SJCRH30 (cell line): ENCODE measurements at regions not wholly inside any gene's neighbourhood (a gene's known extent, or its start where the extent isn't known, plus 50 kb on each side); places are given as distances from the start of the nearest gene placed in this dataset.

Experiments used
- DNase-seq, 2 experiments: peaks; one replicate each; pipeline ENCODE4 v3.0.0-alpha.2; 2015 to 2020
- H3K27ac ChIP-seq: fragments of 250-450 bp; sonication (Bioruptor Pico); 2 replicates; pipeline ENCODE4 v1.5.1; 2020; ENCODE audit warnings: mild to moderate bottlenecking, moderate library complexity
- H3K27me3 ChIP-seq: fragments of 250-450 bp; sonication (Bioruptor Pico); 2 replicates; pipeline ENCODE4 v1.5.1; 2020; ENCODE audit warnings: mild to moderate bottlenecking, moderate library complexity
- H3K36me3 ChIP-seq: fragments of 250-450 bp; sonication (Bioruptor Pico); 2 replicates; pipeline ENCODE4 v1.5.1; 2020; ENCODE audit warnings: mild to moderate bottlenecking, moderate library complexity
- H3K4me1 ChIP-seq: fragments of 250-450 bp; sonication (Bioruptor Pico); 2 replicates; pipeline ENCODE4 v1.5.1; 2020; ENCODE audit warnings: mild to moderate bottlenecking, moderate library complexity
- H3K4me3 ChIP-seq: fragments of 250-450 bp; sonication (Bioruptor Pico); 2 replicates; pipeline ENCODE4 v1.5.1; 2020; ENCODE audit warnings: mild to moderate bottlenecking, moderate library complexity
- H3K9me3 ChIP-seq: fragments of 250-450 bp; sonication (Bioruptor Pico); replicated peaks from 2 replicates; pipeline ENCODE4 v1.5.1; 2020; ENCODE audit warnings: mild to moderate bottlenecking, moderate library complexity

DNA sequence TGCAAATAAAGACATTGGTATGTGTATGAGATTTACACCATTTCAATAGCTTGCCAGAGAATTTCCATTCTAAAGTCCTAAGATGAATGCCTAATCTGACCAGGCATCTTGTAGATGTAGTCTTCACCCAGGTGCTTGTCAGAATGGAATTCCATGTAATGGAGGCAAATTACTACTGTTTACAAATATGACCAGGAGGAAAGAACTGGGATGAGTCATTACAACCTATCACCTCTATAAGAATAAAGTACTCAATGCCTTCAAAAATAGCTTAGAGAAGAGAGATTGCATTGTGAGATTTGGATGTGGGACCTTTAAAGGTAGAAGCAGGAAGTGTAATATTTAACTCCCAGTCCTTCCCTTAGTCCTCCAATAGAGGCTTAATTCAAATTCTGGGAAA, 507.0 kb upstream of the PTGER4 start:
- Histone ChIP-seq H3K4me3 (no peak overlapping the region), H3K9me3 (0 out of 2 replicates have a peak, but pooled peaks cover 3% of the 10 kb centered on the region), H3K4me1 (no peaks in the 10 kb centered on the region), H3K36me3 (no peaks in the 10 kb centered on the region), H3K27me3 (no peaks in the 10 kb centered on the region), H3K27ac (no peak overlapping the region)
- DNase-seq = no peak

DNA sequence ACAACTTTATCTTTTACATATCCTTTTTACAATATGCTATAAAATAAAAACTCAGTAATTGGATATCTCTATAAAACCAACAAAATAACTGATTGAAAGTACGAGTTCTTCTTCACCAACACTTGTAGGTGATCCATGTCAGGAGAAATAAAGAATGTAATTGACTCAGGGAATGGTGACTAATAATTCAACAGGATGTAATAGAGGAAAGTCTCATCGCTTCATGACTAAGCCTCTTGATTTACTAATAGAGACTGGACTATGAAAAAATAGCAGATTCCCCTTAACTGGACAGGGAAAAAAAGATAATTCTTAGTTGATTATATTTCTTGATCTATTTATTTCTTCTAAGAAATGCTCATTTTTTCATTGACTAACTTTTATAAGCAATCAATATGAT, 507.7 kb upstream of the PTGER4 start:
- DNase-seq = no peak
- Histone ChIP-seq H3K27ac (no peak overlapping the region), H3K27me3 (no peaks in the 10 kb centered on the region), H3K4me3 (no peak overlapping the region), H3K9me3 (peaks cover under 1% of the 10 kb centered on the region; the same call in 1 of the 2 replicates), H3K4me1 (no peaks in the 10 kb centered on the region; the same call in 1 of the 2 replicates), H3K36me3 (no peaks in the 10 kb centered on the region)

DNA sequence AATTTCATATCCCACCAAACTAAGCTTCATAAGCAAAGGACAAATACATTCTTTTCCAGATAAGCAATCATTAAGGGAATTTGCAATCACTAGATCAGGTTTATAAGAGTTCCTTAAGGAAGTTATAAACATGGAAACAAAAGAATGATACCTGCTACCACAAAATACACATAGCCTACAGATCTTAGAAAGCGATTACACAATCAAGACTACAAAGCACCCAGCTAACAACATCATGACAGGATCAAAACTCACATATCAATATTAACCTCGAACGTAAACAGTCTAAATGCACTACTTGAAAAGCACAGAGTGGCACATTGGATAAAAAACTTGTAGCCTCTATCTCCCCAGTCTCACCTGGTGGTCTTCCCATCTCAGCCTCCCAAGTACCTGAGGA, 512.4 kb upstream of the PTGER4 start:
- Histone ChIP-seq H3K4me1 (peaks cover 28% of the 10 kb centered on the region), H3K4me3 (no peak overlapping the region), H3K27ac (no peak overlapping the region), H3K36me3 (no peaks in the 10 kb centered on the region), H3K27me3 (no peaks in the 10 kb centered on the region), H3K9me3 (no peaks in the 10 kb centered on the region; the same call in 1 of the 2 replicates)
- DNase-seq = no peak

DNA sequence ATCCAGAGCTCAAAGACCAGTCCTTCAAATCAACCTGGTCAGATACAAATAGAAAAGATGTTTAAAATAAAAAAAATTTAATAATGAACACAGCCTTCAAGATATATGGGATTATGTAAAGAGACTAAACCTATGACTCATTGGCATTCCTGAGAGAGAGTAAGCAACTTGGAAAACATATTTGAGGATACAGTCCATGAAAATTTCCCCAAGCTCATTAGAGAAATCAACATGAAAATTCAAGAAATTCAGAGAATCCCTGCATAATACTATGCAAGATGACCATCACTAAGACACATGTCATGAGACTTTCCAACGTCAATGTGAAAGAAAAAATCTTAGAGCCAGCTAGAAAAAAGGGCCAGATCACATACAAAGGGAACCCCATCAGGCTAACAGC, 512.9 kb upstream of the PTGER4 start:
- Histone ChIP-seq H3K27me3 (no peaks in the 10 kb centered on the region), H3K36me3 (no peaks in the 10 kb centered on the region), H3K9me3 (no peaks in the 10 kb centered on the region; the same call in 1 of the 2 replicates), H3K4me1 (peaks cover 28% of the 10 kb centered on the region), H3K4me3 (no peak overlapping the region), H3K27ac (peak overlapping the region; percentile 67; the same call in 1 of the 2 replicates)
- no peak for DNase-seq

DNA sequence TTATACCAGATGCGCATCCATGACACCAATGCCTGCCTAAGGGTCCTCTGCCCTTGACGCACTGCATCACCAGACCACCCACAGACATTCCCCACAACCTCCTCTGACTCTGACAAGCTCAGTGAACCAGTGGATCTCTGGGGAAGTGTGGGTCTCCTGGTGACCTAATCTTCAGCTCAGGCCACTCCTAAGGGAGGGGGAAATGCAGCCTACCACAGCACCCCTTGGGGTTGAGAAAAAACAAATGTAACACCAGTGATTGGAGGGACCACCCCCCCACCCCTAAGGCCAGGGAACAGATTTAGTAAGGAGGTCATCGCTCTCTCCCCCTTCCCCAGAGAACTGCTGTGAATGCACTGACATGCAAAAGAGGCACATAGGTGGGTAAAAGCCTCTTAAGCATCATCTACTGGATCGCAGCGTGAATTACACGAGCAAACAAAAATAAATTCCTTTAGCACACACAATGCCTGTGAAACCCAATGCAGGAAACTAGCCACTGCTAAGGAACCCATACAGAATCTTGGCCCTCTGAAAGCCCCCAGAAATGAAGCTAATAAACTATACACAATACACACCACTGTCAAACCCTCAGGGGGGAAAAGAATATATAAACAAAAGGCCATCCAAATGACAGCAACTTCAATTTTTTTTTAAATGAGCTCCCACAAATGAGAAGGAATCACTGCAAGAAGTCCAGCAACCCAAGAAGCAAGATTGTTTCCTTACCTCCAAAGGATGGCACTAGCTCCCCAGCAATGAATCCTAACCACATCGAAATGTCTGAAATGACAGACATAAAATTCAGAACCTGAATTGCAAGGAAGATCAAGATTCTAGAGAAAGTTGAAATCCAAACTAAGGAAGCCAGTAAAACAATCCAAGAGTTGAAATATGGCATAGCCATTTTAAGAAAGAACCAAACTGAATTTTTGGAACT, 513.7 kb upstream of the PTGER4 start:
- DNase-seq = peak; percentile 83 to 89
- Histone ChIP-seq H3K4me1 (peaks cover 28% of the 10 kb centered on the region), H3K4me3 (no peak overlapping the region; the same call in 1 of the 2 replicates), H3K36me3 (no peaks in the 10 kb centered on the region), H3K9me3 (no peaks in the 10 kb centered on the region; the same call in 1 of the 2 replicates), H3K27me3 (no peaks in the 10 kb centered on the region), H3K27ac (peak overlapping the region; percentile 67)

DNA sequence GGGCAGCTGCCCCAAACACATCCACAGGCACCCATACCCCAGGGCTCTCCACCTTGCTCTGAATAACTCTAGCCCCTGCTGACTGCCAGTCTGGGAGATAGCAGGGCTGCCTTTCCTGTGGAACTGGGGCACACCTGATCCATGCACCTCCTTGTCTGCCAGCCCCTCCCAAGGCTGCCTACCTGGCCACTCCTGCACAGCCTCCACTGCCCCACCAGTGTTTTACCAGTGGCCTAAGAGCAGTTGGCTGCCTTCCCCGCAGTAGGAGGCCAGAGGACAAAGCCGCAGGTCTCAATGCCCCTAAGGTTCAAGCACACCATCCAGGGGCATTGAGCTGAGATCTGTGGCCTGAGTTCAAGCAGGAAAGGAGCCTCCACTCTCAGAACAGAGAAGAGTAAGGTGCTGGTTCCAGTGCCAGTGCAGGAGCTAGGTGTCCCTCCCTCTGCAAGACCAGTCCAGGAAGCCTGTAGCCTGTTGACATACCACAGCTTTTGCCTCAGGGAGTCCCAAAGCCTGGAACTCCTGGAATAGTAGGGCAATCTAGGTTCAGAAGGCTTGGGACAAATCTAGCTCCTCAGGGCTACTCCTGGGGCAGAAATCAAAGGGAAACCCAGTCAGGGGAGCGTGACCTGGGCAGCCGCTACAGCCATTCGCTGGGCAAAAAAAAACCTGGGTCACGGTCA, 514.5 kb upstream of the PTGER4 start:
- no peaks in the 10 kb centered on the region for H3K27me3 ChIP-seq
- H3K4me3 ChIP-seq = no peak overlapping the region
- peak overlapping the region; percentile 67 for H3K27ac ChIP-seq
- no peaks in the 10 kb centered on the region; the same call in 1 of the 2 replicates for H3K9me3 ChIP-seq
- DNase-seq = peak in 1 of 2 experiments; percentile 3
- H3K36me3 ChIP-seq = no peaks in the 10 kb centered on the region
- H3K4me1 ChIP-seq = peaks cover 28% of the 10 kb centered on the region

DNA sequence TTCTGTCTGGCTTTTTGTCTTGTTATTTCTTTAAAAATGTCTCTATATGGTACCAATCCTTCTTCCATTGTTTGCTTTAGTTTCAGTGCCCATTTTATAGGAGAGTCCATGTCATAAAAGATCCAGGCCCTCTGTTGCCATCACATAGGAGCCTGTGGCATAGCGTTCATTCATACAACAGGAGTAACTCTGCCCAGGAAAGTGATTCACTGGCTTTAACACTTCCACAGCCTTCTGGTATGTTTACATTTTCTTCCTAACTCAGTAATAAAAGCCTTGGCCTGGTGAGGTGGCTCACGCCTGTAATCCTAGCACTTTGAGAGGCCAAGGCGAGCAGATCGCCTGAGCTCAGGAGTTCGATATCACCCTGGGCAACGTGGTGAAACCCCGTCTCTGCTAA, 519.3 kb upstream of the PTGER4 start:
- no peaks in the 10 kb centered on the region for H3K36me3 ChIP-seq
- H3K4me1 ChIP-seq = peaks cover 14% of the 10 kb centered on the region
- DNase-seq = no peak
- no peak overlapping the region for H3K4me3 ChIP-seq
- H3K27me3 ChIP-seq = no peaks in the 10 kb centered on the region
- no peaks in the 10 kb centered on the region for H3K9me3 ChIP-seq
- H3K27ac ChIP-seq = no peak overlapping the region

DNA sequence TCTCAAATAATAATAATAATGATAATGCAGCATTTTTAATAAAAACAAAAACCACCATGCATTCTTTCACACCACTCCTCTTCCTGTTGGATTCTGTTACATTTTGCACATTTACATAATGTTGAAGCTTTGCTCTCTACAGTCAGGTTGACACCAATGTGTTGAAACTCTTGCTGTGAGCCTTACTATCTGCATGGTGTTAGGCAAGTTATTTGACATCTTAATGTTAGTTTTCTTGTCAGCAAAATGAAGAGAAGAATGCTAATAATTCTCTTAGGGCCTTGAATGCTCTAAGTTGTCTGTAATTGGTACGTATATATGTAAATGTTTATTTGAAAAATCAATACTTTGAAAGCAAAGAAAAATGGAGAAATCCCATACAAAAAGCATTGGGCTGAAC, 525.5 kb upstream of the PTGER4 start:
- no peaks in the 10 kb centered on the region for H3K4me1 ChIP-seq
- no peaks in the 10 kb centered on the region for H3K9me3 ChIP-seq
- no peak overlapping the region for H3K4me3 ChIP-seq
- DNase-seq = no peak
- no peak overlapping the region for H3K27ac ChIP-seq
- H3K27me3 ChIP-seq = no peaks in the 10 kb centered on the region
- H3K36me3 ChIP-seq = no peaks in the 10 kb centered on the region

DNA sequence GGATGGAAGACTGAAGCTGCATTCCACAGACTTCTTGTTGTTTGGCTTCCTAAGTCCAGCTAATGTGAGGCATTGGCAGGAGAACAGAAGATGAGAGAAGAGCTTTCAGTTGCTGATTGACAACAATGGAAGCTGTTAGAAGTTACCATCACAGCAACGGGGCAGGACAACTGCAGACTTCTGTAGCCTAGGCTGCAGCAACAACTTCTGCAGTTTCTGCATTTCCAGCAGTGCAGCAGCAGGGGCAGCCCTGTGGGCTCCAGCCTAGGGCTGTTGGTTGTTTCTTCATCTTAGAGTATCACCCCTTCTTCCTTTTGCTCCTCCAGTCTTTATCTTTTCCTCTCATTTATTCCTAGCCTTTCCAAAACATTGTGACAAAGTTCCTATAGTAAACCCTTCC, 528.8 kb upstream of the PTGER4 start:
- Histone ChIP-seq H3K27ac (no peak overlapping the region), H3K4me1 (no peaks in the 10 kb centered on the region), H3K9me3 (no peaks in the 10 kb centered on the region), H3K36me3 (no peaks in the 10 kb centered on the region), H3K4me3 (no peak overlapping the region), H3K27me3 (no peaks in the 10 kb centered on the region)
- DNase-seq = no peak

DNA sequence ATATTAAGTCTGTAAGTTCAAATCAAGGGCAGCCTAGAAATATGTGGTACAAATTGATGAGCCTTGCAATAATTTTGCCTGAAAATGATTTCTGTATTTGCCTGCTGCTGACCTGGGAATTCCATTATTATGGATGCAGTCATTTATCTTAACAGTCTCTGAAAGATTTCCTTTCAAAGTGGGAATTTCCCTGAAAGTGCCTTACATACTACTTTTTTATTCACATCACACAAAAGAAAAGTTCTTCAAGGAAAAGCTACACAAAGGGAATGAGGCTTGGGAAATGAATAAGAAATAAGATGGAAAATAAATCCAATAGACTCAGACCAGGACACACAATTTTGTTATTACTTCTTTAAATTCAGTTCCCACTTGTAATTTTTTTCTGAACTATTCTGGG, 537.8 kb upstream of the PTGER4 start:
- no peaks in the 10 kb centered on the region for H3K36me3 ChIP-seq
- no peak for DNase-seq
- H3K4me3 ChIP-seq = no peak overlapping the region
- H3K27me3 ChIP-seq = peaks cover 6% of the 10 kb centered on the region; the same call in 1 of the 2 replicates
- H3K27ac ChIP-seq = no peak overlapping the region
- no peaks in the 10 kb centered on the region for H3K4me1 ChIP-seq
- H3K9me3 ChIP-seq = no peaks in the 10 kb centered on the region

DNA sequence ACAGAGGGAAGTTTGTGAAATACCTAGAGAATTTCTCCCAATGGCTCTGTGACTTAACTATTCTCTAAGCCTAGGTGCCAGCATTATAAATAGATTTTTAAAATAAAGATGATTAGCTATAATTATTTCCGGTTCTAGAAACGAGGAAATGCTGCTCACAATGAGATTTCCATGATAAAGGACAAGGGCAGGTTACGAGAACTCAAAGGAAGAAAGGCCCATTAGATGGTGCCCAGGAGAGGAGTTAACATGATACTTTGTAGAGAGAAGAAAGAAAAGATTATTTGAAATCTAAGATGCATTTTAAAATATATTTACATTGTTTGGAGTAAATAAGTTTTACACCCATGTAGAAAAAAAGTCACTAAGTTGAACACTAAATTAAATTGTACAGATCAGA, 538.3 kb upstream of the PTGER4 start:
- Histone ChIP-seq H3K9me3 (no peaks in the 10 kb centered on the region), H3K27ac (no peak overlapping the region), H3K4me3 (no peak overlapping the region), H3K36me3 (no peaks in the 10 kb centered on the region), H3K4me1 (no peaks in the 10 kb centered on the region), H3K27me3 (peaks cover 6% of the 10 kb centered on the region; the same call in 1 of the 2 replicates)
- no peak for DNase-seq

DNA sequence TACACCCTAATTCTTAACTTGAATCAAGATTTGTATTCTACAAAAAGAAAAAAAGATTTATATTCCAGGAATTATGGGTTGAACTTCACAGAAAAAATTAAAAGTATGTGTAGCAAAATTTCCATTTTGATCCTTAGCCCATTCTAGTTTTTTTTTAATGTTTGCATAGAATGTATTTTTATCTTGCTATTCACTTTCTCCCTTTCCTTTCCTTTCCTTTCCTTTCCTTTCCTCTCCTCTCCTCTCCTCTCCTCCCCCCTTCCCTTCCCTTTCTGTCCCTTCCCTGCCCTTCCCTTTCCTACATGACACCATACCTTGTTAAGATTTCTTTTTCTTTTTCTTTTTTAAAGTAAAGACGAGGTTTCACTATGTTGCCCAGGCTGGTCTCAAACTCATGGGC, 542.5 kb upstream of the PTGER4 start:
- H3K4me1 ChIP-seq = no peaks in the 10 kb centered on the region
- no peaks in the 10 kb centered on the region for H3K36me3 ChIP-seq
- peaks cover 6% of the 10 kb centered on the region; the same call in 1 of the 2 replicates for H3K27me3 ChIP-seq
- H3K4me3 ChIP-seq = no peak overlapping the region
- DNase-seq = no peak
- H3K9me3 ChIP-seq = no peaks in the 10 kb centered on the region
- H3K27ac ChIP-seq = no peak overlapping the region

DNA sequence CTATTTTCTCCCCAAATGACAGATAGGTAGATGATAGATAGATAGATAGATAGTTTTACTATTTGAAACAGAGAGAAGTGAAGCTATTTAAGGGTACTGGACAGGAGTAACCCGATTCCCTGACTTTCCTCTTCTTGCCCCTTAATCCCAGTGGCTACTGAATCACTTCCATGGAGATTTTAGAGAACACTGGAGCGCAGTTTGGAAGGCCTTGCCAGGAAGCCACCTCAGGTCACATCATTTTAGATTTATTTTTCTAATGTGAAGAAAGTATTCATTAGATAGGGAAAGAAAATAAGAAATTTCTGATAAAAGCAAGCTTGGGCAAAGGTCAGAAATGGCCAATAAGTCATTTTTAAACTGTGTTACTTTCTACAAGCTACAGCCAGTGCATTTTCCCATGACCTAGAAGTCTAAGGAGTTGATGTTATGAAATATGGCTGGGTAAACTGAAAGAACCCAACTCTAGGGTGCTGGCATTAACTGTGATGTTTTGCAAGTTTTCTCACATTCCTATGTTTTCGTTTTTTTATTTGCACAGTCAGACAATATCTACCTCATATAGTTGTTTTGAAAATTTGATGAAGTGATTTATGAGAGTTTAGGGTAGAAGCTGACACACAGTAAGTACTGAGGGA, 544.7 kb upstream of the PTGER4 start:
- H3K9me3 ChIP-seq = 0 out of 2 replicates have a peak, but pooled peaks cover under 1% of the 10 kb centered on the region
- H3K27me3 ChIP-seq = peaks cover 6% of the 10 kb centered on the region
- no peak overlapping the region for H3K27ac ChIP-seq
- H3K4me1 ChIP-seq = no peaks in the 10 kb centered on the region
- no peaks in the 10 kb centered on the region for H3K36me3 ChIP-seq
- peak in 1 of 2 experiments; percentile 15 for DNase-seq
- no peak overlapping the region for H3K4me3 ChIP-seq

DNA sequence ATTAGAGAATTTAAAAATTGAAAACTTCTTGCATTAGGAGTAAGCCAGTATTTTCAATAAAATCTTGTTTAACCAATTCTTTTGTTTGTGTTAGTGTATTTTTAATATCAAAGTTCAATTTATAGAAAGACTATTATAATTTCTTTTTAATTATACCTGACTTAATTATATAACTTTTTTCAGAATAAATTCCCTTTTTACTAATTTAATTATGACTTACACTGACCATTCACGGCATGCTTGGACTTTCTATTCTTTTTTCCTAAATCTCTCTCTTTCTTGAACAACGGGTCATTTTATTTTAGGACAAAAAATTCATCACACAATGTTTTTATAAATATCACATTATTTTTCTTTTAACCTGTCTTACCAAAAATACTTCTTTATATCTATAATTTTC, 555.3 kb upstream of the PTGER4 start:
- H3K36me3 ChIP-seq = peaks cover 2% of the 10 kb centered on the region; the same call in 1 of the 2 replicates
- H3K9me3 ChIP-seq = peaks cover 31% of the 10 kb centered on the region
- H3K4me1 ChIP-seq = no peaks in the 10 kb centered on the region
- no peak overlapping the region for H3K4me3 ChIP-seq
- peak in 1 of 2 experiments; percentile 48 for DNase-seq
- H3K27me3 ChIP-seq = no peaks in the 10 kb centered on the region
- no peak overlapping the region for H3K27ac ChIP-seq

DNA sequence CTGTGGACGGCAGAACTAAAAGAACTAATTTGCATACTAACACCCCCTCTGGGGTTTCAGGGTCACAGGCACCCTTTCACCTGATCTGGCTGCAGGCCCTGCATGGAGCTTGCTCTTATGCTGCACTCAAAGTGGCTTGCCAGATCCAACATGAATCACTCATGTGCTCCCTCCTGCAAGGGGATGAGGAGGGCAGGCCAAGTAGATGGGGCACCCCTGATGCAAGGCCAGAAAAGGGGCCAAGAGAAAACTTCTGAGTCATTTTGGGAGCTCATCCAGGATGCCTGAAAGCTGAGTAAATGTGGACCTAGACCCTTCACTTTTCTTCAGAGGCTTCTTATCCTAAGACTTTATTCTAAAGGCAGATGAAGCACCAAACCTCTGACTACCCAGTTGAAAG, 558.5 kb upstream of the PTGER4 start:
- no peaks in the 10 kb centered on the region for H3K27me3 ChIP-seq
- peaks cover 31% of the 10 kb centered on the region for H3K9me3 ChIP-seq
- no peak for DNase-seq
- no peak overlapping the region for H3K27ac ChIP-seq
- H3K36me3 ChIP-seq = peaks cover 2% of the 10 kb centered on the region; the same call in 1 of the 2 replicates
- H3K4me1 ChIP-seq = no peaks in the 10 kb centered on the region
- no peak overlapping the region for H3K4me3 ChIP-seq
